ENCODE measurements at regions not wholly inside any gene's neighbourhood (a gene's known extent, or its start where the extent isn't known, plus 50 kb on each side); places are given as distances from the start of the nearest gene placed in this dataset.
"Not testable (repeated sequence)": the region's sequence is repeated elsewhere in the genome, so short reads cannot be mapped to it uniquely, and the experiment has no call there.

DNA sequence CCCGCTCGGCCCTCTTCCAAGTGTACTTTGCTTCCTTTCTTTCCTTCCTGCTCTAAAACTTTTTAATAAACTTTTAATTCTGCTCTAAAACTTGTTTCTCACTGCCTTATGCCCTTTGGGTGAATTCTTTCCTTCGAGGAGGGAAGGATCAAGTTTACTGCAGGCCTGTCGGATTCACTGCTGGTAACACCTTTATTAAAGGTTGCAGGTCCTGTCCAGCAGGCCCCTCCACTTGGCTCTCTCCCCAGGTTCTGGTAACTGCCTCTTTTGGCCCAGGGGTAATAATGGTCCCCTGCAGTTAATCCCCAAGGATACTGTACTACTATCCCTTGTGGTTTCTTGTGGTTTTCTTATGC, 152.7 kb upstream of the EEA1 start:
- no peak for DNase-seq

DNA sequence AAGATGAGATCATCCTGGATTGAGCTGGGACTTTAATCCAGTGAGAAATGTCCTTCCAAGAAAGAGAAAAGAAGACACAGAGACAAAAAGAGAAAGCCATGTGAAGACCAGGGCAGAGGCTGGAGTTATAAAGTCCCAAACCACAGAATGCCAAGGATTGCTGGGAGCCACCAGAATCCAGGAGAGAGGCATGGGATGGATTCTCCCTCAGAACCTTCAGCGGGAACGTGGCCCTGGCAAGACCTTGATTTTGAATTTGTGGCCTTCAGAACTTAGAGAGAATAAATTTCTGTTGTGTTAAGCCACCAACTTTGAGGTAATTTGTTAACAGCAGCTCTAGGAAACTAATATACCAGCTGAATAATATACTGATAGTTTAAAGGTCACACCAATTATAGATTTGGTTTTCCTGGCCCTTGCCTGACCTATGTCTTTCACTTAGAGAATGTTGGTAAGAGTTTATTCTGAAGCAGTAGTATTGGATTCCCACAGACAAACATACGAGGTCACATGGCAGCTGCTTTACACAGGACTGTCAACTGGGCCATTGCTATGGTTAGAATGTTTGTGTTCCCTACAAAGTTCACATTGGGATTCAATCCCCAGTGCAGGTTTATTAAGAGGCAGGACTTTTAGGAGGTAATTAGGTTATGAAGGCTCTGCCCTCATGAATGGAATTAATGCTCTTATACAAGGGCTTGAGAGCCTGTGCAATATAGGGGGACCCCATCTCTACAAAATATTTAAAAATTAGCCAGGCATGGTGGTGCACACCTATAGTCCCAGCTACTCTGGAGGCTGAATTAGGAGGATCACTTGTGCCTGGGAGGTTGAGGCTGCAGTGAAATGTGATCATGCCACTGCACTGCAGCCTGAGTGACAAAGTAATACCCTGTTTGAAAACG, 156.5 kb upstream of the EEA1 start:
- DNase-seq = no peak

DNA sequence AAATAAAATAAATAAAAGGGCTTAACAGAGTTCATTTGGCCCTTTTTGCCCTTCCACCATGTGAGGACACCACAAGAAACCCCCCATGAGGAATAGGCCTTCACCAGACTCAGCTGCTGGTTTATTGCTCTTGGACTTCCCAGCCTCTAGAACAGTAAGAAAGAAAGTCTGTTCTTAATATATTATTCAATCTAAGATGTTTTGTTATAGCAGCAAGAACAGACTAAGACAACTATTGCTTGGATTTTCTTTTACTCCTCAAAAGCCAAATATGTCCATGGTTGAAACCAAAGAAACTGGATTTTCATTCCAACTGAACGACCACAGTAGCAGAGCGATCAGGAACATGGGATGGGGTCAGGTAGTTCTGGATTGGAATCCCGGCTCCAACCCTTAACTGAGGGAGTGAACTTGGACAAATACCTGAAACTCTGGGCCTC, 157.2 kb upstream of the EEA1 start:
- DNase-seq = no peak

DNA sequence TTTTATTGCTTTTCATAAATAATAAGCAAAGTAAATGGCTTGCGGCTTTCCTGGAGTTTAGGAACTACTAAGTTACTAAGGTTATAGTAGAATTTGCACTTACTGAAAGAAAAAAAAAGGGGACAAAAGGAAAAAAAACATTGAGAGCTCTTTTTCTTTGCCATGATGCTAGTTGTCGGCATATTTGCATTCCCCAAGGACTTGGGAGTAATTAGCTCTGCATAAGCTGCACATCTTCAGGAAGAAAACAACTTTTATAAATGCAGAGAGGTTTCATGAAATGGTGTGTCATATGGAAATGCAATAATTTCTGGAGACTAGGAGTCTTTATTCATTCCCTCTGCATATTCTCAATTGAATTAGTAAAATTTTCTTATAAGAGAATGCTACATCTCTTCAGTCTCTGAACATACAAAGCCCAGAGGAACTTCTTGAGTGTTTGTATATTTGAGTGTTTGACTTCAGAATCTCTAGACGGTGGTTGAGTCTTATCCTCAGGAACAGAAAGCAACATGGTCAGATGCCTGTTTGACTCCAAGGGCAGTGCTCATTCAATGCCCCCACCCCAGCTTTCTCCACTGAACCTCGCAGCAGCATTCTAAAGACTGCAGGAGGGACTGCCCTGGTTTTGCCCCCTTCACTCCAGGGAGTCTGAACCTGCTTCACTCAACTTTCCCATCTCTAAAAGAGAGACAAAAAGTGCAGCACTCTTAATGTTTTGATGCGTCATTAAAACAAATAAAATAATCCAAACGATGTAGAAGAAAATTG, 158.9 kb upstream of the EEA1 start:
- DNase-seq = no peak

DNA sequence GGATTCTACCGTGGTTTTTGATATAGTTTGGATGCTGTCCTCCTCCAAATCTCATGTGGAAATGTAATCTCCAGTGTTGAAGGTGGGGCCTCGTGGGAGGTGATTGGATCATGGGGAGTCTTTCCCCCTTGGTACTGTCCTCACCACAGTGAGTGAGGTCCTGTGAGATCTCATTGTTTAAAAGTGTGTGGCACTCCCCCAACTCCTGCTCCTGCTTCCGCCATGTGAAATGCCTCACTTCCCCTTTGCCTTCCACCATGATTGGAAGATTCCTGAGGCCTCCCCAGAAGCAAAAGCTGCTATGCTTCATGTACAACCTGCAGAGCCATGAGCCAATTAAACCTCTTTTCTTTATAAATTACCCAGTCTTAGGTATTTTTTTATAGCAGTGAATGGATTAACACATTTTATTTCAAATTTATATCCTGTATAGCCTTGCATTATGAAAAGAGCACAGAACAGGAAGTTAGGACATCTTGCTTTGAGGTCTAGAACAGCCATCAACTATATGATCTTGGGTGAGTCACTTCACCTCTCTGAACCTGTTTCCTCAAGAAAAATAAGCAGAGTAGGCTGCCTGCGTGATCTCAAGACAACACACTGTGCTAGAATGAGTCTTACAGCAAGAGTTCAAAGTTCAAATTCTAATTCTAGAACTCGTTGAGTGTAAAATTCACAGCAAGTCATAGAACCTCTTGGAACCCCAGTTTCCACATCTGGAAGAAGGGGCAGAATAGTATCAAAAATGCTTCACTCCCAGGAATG, 160.9 kb upstream of the EEA1 start:
- DNase-seq = peak; percentile 4

DNA sequence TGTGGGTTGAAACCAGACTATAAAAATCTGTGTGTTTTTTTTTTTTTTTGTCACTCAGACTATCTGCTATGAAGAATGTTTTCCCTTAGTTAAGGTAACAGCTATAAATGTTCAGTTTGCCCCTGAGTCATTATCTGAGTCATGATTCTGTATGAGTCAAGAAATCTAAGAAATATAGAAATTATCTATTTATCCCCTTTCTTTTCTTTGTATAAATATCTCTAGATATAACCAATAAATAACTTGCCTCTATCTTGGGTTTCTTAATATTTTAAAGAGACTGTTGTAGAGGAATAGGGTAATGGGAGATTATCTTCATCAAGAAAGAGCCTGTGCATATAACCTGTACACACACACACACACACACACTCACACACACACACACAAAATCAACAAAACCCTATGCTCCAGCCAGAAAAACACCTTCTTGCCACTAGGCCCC, 161.7 kb upstream of the EEA1 start:
- DNase-seq = no peak

DNA sequence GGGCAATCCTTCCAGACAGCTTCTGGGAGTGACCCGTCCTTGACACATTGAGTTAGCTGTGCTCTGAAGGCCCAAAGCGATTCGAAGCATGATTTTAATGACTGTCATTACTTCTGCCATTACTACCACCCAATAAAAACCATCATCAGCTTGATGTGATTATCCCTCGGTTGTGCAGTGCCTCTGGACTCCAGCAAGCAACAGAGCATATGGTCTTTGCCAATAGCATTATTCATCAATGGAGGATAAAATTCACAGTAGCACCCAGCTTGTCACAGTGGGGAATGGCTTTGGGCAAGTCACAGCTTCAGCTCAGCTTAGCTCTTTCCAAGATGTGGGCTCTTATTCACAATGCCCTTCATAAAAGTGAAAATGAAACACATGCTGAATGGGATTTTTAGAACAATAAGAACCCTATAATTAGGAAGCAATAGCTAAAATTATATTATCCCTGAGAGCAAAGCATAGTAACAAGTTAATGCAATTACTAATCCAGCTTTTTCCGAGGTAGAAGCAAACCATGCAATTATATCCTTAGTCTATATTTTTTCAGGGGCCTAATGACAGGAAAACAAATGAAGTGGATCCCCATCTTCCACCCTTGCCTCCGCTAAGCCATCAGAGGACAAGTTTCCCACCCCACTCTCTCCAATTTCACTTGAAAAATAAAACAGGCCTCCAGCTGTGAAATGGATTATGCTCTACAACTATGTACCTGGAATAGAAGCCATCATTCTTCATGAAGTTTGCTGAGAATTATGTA, 163.0 kb upstream of the EEA1 start:
- no peak for DNase-seq

DNA sequence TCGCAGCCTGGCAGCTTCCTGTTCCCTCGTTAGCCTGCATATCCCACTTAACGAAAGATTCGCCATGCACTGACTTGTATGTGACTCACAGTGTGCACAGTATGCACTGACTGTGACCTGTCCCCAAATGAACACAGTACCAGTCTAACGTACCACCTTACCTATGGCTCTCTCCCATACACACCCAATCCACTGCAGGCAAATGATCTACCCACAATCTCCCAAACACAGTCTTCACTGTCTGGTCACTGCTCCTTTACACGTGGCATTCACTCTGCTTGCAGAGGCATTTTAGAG, 163.5 kb upstream of the EEA1 start:
- no peak for DNase-seq

DNA sequence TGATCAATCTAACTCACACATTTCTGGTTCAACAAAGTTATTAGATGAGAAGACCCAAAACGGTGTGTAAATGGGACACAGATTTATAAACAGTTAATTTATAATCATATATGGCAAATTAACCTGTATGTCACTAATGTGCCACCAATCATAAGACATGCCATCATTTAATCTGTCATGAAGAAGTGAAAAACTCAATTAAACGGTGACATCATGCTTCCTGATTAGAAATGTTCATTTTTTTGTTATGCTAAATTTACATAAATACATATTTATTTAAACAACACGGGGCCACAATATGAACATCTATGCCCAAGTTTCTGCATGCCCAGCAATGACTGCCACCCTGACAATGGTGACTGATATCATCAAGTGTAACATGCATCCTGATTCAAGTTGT, 164.1 kb upstream of the EEA1 start:
- DNase-seq = no peak

DNA sequence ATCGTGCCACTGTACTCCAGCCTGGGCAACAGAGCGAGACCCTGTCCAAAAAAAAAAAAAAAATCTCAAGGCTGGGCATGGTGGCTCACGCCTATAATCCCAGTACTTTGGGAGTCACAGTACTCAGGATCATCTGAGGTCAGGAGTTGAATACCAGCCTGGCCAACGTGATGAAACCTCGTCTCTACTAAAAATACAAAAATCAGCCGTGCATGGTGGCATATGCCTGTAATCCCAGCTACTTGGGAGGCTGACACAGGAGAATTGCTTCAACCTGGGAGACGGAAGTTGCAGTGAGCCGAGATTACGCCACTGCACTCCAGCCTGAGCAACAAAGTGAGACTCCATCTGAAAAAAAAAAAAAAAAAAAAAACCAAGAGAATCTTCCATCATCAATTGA, 165.1 kb upstream of the EEA1 start:
- DNase-seq = not testable (repeated sequence)

DNA sequence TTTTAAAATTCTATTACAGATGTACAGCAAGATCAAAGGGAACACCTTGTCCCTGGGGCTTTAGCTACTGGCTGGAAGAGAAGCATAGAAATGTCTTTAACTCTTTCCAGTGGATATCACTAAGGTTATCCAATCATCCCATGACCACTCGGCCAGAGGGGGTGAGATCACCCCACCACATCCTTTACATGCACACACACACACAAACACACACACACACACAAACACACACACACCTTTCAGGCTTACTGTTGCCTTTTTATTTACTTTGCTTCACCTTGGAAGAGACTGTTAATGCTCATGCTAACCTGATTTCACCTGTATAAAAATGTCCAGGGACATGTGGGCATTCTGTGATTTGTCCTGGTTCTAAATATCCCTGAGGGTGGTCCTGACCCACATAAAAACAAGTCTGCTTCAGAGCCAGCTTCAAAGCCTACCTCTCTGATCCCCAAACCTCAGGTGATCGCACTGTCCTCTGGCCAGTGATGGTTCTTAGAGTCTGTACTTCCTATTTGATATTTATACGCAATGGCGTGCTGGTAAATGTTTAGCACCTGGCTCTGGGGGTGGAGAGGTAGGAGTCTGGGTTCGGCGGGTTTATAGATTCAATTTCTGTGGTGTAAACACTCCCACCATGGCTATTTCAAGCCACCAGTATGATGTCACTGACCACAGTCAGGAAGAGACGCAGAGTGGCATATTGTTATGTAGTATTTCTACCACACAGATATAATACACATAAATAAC, 166.1 kb upstream of the EEA1 start:
- DNase-seq = no peak

DNA sequence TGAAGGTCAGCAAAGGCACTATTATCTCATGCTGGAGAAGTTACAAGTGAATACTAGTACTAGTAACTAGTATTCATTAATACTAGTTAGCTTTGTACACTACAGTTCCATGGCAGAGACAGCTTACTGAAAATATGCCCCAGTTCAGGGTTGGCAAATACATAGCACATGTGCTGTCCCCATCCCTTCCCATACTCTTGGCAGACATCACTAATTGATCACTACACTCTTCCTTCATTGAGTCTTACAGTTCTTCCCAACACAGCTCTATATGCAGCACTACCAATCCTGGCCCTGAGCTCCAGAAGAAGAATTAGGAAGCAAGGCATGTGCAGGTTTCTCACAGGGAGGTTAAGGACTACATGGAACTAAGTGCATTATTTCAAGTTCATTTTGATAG, 168.3 kb upstream of the EEA1 start:
- DNase-seq = no peak

DNA sequence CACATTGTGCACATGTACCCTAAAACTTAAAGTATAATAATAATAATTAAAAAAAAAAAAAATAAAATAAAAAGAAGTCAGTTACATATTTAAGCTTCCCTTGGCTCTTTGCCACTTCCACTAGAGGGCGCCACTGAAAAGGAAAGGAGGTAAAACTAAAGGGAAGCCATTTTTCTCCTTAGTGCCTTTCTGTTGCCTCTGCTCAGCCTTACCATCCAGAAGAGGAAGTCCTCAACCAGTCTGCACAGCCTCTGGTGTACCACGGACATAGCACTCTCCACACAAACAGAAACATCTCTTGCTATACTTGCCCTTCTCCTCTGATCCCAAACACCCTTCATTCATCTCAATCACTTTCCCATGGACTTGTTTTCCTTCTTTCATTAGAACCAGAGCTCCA, 169.0 kb upstream of the EEA1 start:
- DNase-seq = peak; percentile 62

DNA sequence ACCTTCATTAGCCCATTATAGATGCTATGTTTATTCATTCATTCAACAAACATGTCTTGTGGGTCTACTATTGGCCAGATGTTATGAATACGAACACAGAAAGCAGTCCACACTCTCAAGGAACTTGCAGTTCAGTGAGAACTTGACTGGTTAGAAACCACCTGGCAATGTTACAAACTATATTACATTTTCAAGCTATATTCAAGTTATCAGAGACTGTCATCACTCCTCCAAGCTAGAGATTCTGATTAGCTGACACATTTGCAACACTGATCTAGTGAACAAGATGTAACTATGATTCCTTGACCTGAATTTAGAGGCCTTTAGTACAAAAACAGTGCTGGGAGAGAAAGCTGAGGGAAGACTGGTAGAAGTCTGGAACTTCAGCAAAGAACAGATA, 170.7 kb upstream of the EEA1 start:
- no peak for DNase-seq

DNA sequence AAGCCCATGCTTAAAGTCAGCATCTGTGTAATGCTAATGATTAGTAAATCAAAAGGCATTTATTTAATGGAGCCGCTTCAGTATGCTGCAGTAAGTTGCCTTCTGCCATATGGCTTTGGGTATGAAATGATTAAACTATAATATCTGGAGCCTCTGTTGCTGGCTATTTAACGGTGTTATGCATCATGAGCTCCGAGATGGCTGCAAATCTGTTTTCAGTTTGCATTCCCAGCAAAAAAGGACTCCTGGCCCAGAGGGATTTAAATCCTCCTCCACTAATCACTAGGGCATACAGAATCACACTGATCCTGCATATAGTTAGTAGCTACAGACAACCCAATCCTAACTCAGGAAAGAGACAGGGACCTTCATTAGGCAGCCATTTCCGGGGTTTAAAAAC, 171.5 kb upstream of the EEA1 start:
- DNase-seq = no peak

DNA sequence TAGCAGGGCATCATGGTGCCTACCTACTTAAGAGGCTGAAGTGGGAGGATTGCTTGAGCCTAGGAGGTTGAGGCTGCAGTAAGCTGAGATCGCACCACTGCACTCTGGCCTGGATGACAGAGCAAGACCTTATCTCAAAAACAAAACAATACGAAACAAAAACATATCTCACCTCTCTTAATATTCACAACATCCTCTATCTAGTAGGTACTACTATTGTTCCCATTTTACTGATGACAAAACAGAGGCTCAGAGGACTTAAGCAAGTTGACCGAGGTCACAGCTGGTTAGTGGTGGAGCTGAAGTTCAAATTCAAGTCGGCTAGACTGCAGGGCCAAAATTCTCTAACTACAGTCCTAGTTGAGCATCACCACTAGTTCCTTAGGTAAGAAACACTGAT, 172.3 kb upstream of the EEA1 start:
- no peak for DNase-seq

DNA sequence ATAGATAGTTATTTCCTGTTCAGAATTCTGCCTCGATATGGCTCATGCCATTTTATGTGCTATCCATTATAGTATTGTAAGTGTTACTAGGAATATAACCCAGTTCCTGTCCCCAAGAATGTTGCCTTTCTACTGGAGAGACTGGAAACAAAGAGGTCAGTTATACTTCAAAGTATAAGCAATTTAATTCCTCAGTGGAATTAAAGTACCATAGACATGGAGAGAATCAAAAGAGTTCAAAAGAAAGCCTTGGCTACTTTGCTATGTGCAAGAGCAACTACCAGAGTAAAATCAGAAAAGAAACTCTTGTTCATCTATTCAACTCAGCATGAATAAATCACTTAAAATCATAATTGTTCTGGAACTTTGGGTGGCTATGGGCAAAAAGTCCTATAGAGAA, 173.2 kb upstream of the EEA1 start:
- DNase-seq = no peak

DNA sequence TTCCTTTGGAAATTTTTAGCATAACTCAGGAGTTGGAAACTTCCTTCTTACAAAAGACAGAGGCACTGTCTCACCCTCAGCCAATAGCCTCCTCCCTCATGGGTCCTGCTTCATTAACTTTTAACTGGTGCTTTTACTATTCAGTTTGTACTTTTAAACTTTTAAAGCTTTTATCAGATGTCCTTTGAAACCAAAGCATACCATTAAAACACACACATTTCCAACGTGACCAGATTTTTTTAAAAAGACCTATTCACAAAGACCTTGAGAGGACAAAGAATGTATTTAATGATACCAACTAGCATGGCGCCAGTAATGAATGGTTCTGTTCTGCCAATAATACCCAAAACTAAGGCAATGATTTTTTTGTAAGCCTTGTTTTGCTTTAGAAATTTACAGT, 173.6 kb upstream of the EEA1 start:
- DNase-seq = no peak

DNA sequence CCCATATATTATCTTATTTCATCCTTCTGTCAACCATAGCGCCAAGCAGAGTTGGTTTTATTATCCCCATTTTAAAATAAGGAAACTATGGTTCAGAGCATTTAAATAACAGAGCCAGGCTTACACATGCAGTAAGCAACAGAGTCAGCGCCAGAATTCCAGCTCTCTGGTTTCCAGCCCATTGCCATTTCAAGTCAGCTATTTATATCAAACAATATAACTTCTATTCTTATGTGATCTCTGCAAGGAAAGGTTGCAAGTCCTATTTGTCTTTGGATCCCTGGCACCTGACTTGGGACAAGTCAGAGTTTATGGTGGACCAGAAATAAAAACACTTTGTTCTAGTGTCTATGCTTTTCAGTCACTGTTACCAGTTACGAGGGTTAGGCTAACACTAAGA, 174.1 kb upstream of the EEA1 start:
- DNase-seq = no peak

DNA sequence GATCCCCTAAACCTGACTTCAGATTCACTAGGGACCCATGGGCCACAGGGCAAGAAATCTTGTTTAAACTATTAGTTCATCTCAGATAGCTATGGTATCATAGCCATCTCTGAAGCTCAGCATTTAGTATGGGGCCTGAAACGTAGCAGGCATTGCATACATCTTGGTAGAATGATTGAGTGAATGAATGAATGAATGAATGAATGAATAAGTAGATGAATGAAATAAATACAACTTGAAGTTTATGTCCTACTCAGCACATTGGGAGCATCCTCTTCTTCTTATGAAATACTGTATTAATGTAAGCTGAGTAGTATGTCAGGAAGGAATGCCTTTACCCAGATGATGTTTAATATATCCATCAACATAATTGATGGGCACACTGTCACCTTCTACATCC, 175.4 kb upstream of the EEA1 start:
- DNase-seq = no peak

DNA sequence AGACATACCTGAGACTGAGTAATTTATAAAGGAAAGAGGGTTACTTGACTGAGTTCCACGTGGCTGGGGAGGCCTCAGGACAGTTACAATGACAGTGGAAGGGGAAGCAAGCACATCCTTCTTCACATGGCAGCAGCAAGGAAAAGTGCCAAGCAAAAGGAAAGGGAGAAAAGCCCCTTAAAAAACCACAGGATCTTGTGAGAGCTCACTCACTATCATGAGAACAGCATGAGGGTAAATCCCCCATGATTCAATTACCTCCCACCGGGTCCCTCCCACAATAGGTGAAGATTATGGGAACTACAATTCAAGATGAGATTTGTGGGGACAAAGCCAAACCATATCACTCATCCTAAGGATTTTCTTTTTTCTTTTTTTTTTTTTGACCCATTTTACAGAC, 177.8 kb upstream of the EEA1 start:
- no peak for DNase-seq

Measured in CD4-positive, alpha-beta T cell treated with Interleukin-4 for 4 hours (primary cell).